ENCODE measurements at regions not wholly inside any gene's neighbourhood (a gene's known extent, or its start where the extent isn't known, plus 50 kb on each side); places are given as distances from the start of the nearest gene placed in this dataset.
"Not testable (repeated sequence)": the region's sequence is repeated elsewhere in the genome, so short reads cannot be mapped to it uniquely, and the experiment has no call there.

DNA sequence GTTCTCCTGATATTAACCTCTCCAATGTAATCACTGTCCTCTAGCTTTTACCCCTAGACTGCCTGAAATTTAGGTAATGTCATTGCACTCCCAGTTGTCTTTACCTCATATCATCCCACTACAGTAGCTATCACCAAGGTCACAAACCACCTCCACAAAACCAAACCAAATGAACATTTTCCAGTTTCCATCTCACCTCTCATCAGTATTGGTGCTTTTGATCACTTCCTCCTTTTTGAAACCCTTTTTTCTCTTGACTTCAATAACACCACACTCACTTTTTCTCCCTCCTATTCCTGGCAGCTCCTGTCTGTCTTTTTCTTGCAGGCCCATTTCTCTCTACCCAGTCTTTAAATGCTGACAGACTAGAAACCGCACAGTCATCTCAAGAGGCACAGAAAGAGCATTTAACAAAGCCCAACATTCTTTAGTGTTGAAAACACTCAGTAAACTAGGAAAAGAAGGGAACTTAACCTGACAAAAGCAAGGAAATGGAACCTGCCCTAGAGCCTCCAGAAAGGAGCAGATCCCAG, 95.9 kb upstream of the SIX2 start:
- Histone ChIP-seq H3K4me3 (ENCODE audit: low read depth, low read length) (no peak overlapping the region), H3K36me3 (ENCODE audit: control insufficient read depth, insufficient read depth, low read length) (no peaks in the 10 kb centered on the region), H3K4me1 (ENCODE audit: control insufficient read depth, insufficient read depth, low read length) (no peaks in the 10 kb centered on the region), H3K9ac (ENCODE audit: low read length) (no peak overlapping the region), H3K27me3 (ENCODE audit: control insufficient read depth, insufficient read depth, low read length) (no peaks in the 10 kb centered on the region), H3K27ac (ENCODE audit: low read depth, low read length) (no peak overlapping the region), H3K9me3 (ENCODE audit: control insufficient read depth, insufficient read depth, low read depth, low read length) (no peaks in the 10 kb centered on the region)

DNA sequence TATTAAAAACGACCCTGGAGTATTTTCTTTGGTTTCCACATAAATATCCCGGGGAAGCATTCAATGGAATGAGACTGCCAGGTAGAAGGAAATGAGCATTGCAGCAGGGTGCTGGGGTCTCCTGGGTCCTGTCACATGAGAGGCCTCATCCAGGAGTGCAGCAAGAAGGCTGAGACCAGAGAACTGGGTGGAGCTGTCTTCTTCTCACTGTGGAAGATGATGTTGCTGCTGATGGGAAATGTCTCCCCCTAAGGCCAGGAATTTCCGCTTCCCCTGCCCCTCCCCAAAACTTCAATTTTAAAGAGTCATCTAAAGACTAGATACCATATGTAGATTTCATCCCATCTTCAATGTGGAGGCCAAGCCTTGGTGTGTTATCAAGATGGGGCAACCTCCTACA, 95.2 kb upstream of the SIX2 start:
- no peak overlapping the region for H3K9ac ChIP-seq (ENCODE audit: low read length)
- H3K36me3 ChIP-seq (ENCODE audit: control insufficient read depth, insufficient read depth, low read length) = no peaks in the 10 kb centered on the region

DNA sequence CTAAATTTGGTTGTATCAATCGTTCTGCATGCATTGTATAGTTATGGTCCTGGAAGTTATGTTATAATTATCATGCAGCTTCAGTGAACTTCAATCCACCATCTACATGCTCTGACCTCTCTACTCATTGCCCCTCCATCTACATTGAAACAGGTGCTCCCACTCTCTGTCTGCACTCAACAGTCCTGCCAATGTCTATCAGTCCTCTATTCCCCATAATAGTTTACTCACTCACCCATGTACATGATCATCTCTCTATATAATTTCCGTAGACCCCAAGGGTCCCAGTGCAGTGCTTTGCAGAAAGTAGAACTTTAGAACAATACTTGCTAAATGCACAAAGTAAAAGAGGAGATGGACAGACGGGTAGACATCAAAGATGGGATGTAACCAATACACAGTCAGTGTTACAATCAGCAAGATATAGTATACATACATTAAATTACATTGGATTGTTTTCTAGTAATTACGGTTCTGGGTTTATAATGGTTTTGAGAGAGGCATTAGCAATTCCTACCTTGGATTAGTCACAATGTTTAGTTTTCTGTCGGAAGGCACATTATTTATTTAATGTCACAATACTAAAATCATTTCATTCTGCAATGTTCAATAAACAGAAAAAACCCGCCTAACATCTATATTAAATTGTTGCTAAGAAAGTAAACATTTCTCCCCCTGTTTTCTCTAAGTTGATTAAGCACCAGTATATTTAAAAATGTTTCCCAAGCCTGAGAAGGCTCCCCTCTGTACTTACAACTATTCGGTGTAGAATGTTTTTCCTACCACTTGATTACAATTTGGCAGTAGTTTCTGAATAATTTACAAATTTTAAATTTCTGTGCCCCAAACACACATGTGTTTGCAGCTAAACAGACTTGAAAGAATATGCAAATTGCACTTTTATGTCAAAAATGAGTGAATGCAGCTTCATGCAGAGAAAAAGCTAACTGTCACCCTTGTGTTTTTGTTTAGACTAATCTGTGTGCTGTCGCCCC, 94.4 kb upstream of the SIX2 start:
- no peak overlapping the region for H3K9ac ChIP-seq (ENCODE audit: low read length)
- H3K27me3 ChIP-seq (ENCODE audit: control insufficient read depth, insufficient read depth, low read length) = no peaks in the 10 kb centered on the region
- H3K9me3 ChIP-seq (ENCODE audit: control insufficient read depth, insufficient read depth, low read depth, low read length) = no peaks in the 10 kb centered on the region
- no peaks in the 10 kb centered on the region for H3K4me1 ChIP-seq (ENCODE audit: control insufficient read depth, insufficient read depth, low read length)
- no peaks in the 10 kb centered on the region for H3K36me3 ChIP-seq (ENCODE audit: control insufficient read depth, insufficient read depth, low read length)
- no peak overlapping the region for H3K27ac ChIP-seq (ENCODE audit: low read depth, low read length)
- H3K4me3 ChIP-seq (ENCODE audit: low read depth, low read length) = no peak overlapping the region

More for the DNA sequence above, 95.2 kb upstream of the SIX2 start:
- Histone ChIP-seq H3K27ac (ENCODE audit: low read depth, low read length) (no peak overlapping the region), H3K9me3 (ENCODE audit: control insufficient read depth, insufficient read depth, low read depth, low read length) (no peaks in the 10 kb centered on the region), H3K4me1 (ENCODE audit: control insufficient read depth, insufficient read depth, low read length) (no peaks in the 10 kb centered on the region), H3K27me3 (ENCODE audit: control insufficient read depth, insufficient read depth, low read length) (no peaks in the 10 kb centered on the region), H3K4me3 (ENCODE audit: low read depth, low read length) (no peak overlapping the region)

DNA sequence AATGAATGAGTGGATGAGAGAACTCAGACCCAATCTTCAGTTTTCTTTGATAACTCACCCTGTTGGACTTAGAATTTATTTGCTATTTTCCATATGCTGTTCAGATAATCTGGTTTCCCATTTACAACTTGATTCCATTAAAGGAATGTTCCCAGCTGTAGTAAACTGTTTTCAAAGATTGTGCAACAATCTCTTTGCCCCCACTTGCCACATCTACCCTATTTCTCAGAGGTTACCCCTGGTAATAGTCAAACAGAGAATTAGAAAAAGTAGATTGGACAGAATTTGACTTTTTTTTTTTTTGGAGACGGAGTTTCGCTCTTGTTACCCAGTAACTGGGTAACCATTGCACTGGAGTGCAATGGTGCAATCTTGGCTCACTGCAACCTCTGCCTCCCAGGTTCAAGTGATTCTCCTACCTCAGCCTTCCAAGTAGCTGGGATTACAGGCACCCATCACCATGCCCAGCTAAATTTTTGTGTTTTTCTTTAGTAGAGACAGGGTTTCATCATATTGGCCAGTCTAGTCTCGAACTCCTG, 93.4 kb upstream of the SIX2 start:
- Histone ChIP-seq H3K27ac (ENCODE audit: low read depth, low read length) (no peak overlapping the region), H3K9ac (ENCODE audit: low read length) (no peak overlapping the region), H3K36me3 (ENCODE audit: control insufficient read depth, insufficient read depth, low read length) (no peaks in the 10 kb centered on the region), H3K27me3 (ENCODE audit: control insufficient read depth, insufficient read depth, low read length) (no peaks in the 10 kb centered on the region), H3K4me3 (ENCODE audit: low read depth, low read length) (no peak overlapping the region), H3K9me3 (ENCODE audit: control insufficient read depth, insufficient read depth, low read depth, low read length) (no peaks in the 10 kb centered on the region), H3K4me1 (ENCODE audit: control insufficient read depth, insufficient read depth, low read length) (no peaks in the 10 kb centered on the region)

DNA sequence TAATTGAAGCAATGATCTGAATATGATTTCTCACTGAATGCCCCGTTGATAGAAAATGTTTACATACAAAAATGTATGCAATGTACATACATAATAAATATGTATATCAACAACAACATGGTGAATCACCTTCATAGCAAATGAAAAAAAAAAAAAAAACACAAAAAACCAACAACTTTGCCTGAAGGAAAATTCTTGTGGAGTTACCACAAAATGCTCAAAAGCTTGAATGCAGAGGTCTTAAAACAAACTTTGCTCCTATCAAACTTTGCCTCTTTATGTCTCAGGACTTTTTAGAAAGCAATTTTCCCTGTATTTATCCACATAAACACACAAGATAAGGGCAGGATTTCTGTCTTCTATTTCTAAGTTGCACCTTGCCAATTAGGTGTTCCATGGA, 92.9 kb upstream of the SIX2 start:
- no peak overlapping the region for H3K27ac ChIP-seq (ENCODE audit: low read depth, low read length)
- no peaks in the 10 kb centered on the region for H3K36me3 ChIP-seq (ENCODE audit: control insufficient read depth, insufficient read depth, low read length)
- no peaks in the 10 kb centered on the region for H3K27me3 ChIP-seq (ENCODE audit: control insufficient read depth, insufficient read depth, low read length)
- no peak overlapping the region for H3K4me3 ChIP-seq (ENCODE audit: low read depth, low read length)
- no peak overlapping the region for H3K9ac ChIP-seq (ENCODE audit: low read length)
- H3K9me3 ChIP-seq (ENCODE audit: control insufficient read depth, insufficient read depth, low read depth, low read length) = no peaks in the 10 kb centered on the region
- no peaks in the 10 kb centered on the region for H3K4me1 ChIP-seq (ENCODE audit: control insufficient read depth, insufficient read depth, low read length)

DNA sequence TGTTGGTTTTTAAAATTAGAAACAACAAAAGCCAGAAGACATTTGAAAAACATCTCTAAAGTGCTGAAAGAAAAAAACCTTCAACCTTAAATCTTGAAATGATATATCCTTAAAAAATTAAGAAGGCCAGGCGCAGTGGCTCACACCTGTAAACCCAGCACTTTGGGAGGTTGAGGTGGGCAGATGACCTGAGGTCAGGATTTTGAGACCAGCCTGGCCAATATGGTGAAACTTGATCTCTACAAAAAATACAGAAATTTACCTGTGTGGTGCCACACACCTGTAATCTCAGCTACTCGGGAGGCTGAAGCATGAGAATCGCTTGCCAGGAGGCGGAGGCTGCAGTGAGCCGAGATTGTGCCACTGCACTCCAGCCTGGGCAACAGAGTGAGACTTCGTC, 87.7 kb upstream of the SIX2 start:
- no peaks in the 10 kb centered on the region for H3K36me3 ChIP-seq (ENCODE audit: control insufficient read depth, insufficient read depth, low read length)
- no peaks in the 10 kb centered on the region for H3K27me3 ChIP-seq (ENCODE audit: control insufficient read depth, insufficient read depth, low read length)
- H3K9me3 ChIP-seq (ENCODE audit: control insufficient read depth, insufficient read depth, low read depth, low read length) = no peaks in the 10 kb centered on the region
- H3K4me3 ChIP-seq (ENCODE audit: low read depth, low read length) = no peak overlapping the region
- no peak overlapping the region for H3K9ac ChIP-seq (ENCODE audit: low read length)
- H3K4me1 ChIP-seq (ENCODE audit: control insufficient read depth, insufficient read depth, low read length) = no peaks in the 10 kb centered on the region
- H3K27ac ChIP-seq (ENCODE audit: low read depth, low read length) = no peak overlapping the region

DNA sequence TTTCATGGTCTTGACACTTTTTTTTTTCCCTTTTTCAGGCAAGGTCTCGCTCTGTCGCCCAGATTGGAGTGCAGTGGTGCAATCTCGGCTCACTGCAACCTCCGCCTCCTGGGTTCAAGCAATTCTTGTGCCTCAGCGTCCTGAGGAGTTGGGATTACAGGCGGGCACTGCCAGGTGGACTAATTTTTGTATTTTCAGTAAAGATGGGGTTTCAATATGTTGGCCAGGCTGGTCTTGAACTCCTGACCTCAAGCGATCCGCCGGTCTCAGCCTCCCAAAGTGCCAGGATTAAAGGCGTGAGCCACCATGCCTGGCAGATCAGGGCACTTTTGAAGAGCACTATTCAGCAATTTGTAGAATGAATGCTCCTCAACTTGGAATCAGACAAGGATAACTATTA, 86.8 kb upstream of the SIX2 start:
- H3K27me3 ChIP-seq (ENCODE audit: control insufficient read depth, insufficient read depth, low read length); H3K9ac ChIP-seq (ENCODE audit: low read length); H3K27ac ChIP-seq (ENCODE audit: low read depth, low read length): not testable (repeated sequence)

DNA sequence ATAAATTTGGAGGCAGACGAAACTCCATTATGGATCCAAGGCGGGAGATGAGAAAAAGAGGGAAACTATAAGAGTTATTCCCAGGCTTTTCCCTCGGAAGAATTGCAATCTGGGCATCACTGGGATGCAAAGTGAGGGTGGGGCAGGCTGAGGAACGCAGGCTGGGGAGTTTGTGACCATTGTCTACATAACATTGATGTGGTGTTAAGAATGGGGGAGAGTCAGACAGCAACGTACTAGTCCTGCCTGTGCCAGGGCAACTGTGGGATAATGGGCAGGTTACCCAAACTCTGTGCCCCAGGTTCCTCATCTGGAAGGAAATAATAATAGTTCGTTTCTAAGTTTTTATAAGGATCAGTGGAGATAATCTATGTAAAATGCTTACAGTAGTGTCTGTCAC, 84.4 kb upstream of the SIX2 start:
- Histone ChIP-seq H3K27me3 (ENCODE audit: control insufficient read depth, insufficient read depth, low read length) (no peaks in the 10 kb centered on the region), H3K9ac (ENCODE audit: low read length) (no peak overlapping the region), H3K4me3 (ENCODE audit: low read depth, low read length) (no peak overlapping the region), H3K36me3 (ENCODE audit: control insufficient read depth, insufficient read depth, low read length) (no peaks in the 10 kb centered on the region), H3K27ac (ENCODE audit: low read depth, low read length) (no peak overlapping the region), H3K9me3 (ENCODE audit: control insufficient read depth, insufficient read depth, low read depth, low read length) (no peaks in the 10 kb centered on the region), H3K4me1 (ENCODE audit: control insufficient read depth, insufficient read depth, low read length) (no peaks in the 10 kb centered on the region)

More for the DNA sequence above, 86.8 kb upstream of the SIX2 start:
- not testable (repeated sequence) for H3K36me3 ChIP-seq (ENCODE audit: control insufficient read depth, insufficient read depth, low read length); H3K4me1 ChIP-seq (ENCODE audit: control insufficient read depth, insufficient read depth, low read length); H3K4me3 ChIP-seq (ENCODE audit: low read depth, low read length); H3K9me3 ChIP-seq (ENCODE audit: control insufficient read depth, insufficient read depth, low read depth, low read length)

DNA sequence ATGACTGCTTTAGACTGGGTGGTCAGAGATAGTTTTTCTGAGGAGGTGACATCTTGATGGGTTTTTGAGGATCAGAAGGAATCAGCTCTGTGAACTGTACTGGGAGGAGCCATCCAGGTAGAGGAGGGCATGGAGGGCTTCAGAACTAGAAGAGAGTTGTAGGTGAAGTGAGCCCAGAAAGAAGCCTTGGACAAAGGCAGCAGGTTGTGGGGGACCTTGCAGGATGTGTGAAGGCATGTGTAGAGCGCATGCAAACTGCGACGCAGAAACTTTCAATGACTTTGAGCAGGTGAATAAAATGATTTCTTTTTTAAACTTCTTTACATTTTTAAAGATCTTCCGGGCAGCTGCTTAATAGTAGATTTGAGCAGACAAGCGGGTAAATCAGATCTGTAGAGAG, 83.9 kb upstream of the SIX2 start:
- H3K9me3 ChIP-seq (ENCODE audit: control insufficient read depth, insufficient read depth, low read depth, low read length) = no peaks in the 10 kb centered on the region
- no peak overlapping the region for H3K4me3 ChIP-seq (ENCODE audit: low read depth, low read length)
- H3K27me3 ChIP-seq (ENCODE audit: control insufficient read depth, insufficient read depth, low read length) = no peaks in the 10 kb centered on the region
- no peak overlapping the region for H3K27ac ChIP-seq (ENCODE audit: low read depth, low read length)
- H3K9ac ChIP-seq (ENCODE audit: low read length) = no peak overlapping the region
- H3K4me1 ChIP-seq (ENCODE audit: control insufficient read depth, insufficient read depth, low read length) = no peaks in the 10 kb centered on the region
- H3K36me3 ChIP-seq (ENCODE audit: control insufficient read depth, insufficient read depth, low read length) = no peaks in the 10 kb centered on the region

DNA sequence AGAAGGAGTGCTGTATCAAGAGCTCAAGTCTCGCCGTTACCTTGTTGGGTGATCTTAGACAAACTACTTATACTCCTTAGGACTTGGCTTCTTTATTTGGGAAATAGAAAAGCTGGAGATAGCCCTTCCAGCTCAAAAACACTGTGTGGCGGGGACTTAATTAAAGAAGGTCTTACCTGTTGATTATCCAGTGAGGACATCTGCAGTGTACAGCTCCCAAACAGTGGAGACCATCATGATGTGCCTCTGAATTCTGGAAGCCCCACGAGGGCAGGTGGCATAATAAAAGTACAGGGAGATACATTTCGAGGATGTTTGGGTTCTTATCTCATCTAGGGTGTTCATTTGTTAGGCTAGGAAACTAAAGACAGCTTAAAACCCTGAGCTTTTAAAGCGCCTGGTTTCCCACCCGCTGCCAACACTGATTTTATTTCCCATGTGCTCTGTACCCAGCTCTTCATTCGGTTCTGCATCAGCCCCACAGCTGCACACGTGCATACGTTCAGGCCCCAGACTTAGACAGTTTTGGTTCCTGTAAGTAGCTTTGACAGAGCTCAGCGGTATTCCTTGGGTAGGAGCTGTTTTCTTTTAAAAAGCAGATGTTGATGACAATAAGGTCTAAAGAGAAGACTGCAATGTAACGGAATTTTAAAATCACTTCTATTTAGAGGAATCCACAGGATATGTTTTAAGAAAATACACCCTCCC, 80.5 kb upstream of the SIX2 start:
- no peak overlapping the region for H3K9ac ChIP-seq (ENCODE audit: low read length)
- no peak overlapping the region for H3K27ac ChIP-seq (ENCODE audit: low read depth, low read length)
- H3K27me3 ChIP-seq (ENCODE audit: control insufficient read depth, insufficient read depth, low read length) = no peaks in the 10 kb centered on the region
- no peak overlapping the region for H3K4me3 ChIP-seq (ENCODE audit: low read depth, low read length)
- no peaks in the 10 kb centered on the region for H3K36me3 ChIP-seq (ENCODE audit: control insufficient read depth, insufficient read depth, low read length)
- H3K9me3 ChIP-seq (ENCODE audit: control insufficient read depth, insufficient read depth, low read depth, low read length) = no peaks in the 10 kb centered on the region
- no peaks in the 10 kb centered on the region for H3K4me1 ChIP-seq (ENCODE audit: control insufficient read depth, insufficient read depth, low read length)

DNA sequence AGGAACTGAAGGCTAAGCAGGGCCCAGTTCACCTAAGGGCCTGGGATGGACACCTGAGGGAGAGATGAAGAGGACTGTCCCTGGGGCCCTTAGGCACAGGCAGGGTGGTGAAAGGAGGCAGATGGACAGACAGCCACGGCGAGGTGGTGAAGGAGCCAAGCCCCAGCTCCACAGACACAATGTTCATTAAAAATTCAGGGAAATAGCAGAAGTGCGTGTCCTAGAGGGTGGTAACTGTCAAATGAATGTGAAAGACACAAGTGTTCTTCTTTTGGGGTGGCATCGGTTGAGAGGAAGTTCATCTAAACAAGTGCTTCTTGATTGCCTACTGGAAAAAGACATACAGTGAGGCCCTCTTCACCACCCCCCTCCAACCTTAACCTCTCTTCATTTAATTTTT, 76.2 kb upstream of the SIX2 start:
- Histone ChIP-seq H3K4me3 (ENCODE audit: low read depth, low read length) (no peak overlapping the region), H3K4me1 (ENCODE audit: control insufficient read depth, insufficient read depth, low read length) (no peaks in the 10 kb centered on the region), H3K27me3 (ENCODE audit: control insufficient read depth, insufficient read depth, low read length) (peaks cover 4% of the 10 kb centered on the region; the same call in 1 of the 2 replicates), H3K27ac (ENCODE audit: low read depth, low read length) (no peak overlapping the region), H3K9me3 (ENCODE audit: control insufficient read depth, insufficient read depth, low read depth, low read length) (no peaks in the 10 kb centered on the region), H3K36me3 (ENCODE audit: control insufficient read depth, insufficient read depth, low read length) (no peaks in the 10 kb centered on the region), H3K9ac (ENCODE audit: low read length) (no peak overlapping the region)

Data from HUES6 (cell line).